HG03135 (cell line): ENCODE measurements at regions not wholly inside any gene's neighbourhood (a gene's known extent, or its start where the extent isn't known, plus 50 kb on each side); places are given as distances from the start of the nearest gene placed in this dataset.
"Not testable (repeated sequence)": the region's sequence is repeated elsewhere in the genome, so short reads cannot be mapped to it uniquely, and the experiment has no call there.

ENCODE experiments used
- ATAC-seq: cut with Tn5 transposase; IDR thresholded peaks from one replicate; pipeline ENCODE4 v1.9.1; 2021; ENCODE audit warnings: mild to moderate bottlenecking, moderate library complexity; ENCODE audit not compliant: unreplicated experiment

DNA sequence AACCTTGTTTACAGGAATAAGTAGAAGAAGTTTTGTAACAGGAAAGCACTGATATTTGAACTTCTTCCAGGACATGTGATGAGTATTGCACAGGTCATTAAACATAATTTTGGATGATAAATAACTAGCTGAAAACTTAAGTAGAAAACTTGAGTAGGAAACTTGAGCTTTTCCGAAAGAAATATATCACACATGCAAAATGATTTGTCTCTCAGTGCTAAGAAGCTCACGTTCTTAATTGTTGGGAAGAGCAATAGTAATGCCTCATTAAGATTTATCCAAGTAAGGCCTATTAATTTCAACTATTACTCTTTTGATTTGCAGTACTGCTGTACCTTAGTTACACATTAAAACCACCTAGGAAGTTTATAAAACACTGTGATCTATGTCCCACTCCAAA, 1921.9 kb upstream of the LRRTM1 start:
- ATAC-seq: no peak

DNA sequence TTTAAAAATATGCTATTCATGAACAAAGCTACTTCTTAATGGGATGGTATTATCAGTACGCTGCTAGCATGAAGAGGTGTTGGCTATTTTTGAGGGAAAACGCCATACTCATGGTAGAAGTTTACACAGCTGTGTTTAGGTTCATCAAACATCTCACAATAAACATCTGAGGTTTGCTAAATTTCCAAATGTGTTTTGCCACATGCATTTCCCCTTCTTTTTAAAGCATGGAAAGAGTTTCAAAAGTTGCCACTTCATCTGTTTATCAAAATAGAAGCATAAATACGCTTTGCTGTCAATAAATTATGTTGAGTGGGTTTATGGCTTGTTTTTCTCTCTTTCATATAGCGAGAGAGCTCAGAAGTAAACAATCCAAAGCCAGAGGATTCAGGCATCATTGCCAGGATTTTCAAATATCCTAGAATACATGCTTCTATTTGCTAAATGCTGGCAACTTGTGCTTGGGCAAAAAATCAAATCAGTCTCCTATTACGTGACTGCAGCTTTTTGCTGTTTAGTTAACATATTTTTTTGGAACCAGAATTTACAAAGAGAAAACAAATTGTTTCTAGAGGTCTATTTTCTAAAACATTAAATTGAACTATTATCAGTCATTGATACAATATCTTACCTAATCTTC, 1919.9 kb upstream of the LRRTM1 start:
- no peak for ATAC-seq

DNA sequence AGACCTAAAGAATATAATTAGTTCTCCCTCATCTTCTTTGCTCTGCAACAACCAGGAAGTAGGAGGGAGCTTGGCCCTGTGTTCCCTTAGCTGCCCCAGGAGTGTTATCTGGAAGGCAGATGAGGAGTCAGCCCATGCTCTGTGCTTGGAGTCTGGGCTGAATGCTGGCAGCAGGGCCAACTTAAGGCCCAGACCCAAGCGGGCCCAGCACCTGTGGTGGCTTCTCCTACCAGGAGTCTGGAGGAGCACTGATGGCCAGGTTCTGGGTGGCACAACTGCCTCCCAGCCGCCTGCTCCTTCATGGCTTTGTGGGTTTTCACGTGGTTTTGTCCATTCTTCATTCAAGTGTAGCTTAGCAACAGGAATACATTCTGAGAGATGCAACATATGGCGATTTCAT, 1910.7 kb upstream of the LRRTM1 start:
- ATAC-seq: no peak

DNA sequence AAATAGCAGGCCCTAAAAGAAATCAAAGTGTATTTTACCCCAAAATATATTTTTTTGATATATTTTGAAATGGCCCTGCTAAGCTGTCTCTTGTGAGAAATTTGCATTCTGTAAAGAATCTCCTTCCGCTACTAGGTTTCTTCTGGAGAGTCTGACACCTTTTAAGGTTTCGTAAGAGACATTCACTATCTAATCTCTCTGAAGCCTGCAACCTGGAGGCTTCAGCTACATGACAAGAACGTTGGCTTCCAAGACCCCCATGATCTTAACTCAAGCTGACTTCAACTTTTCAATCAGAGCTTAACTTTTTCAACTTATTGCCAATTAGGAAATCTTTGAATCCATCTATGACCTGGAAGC, 1894.9 kb upstream of the LRRTM1 start:
- ATAC-seq: no peak

DNA sequence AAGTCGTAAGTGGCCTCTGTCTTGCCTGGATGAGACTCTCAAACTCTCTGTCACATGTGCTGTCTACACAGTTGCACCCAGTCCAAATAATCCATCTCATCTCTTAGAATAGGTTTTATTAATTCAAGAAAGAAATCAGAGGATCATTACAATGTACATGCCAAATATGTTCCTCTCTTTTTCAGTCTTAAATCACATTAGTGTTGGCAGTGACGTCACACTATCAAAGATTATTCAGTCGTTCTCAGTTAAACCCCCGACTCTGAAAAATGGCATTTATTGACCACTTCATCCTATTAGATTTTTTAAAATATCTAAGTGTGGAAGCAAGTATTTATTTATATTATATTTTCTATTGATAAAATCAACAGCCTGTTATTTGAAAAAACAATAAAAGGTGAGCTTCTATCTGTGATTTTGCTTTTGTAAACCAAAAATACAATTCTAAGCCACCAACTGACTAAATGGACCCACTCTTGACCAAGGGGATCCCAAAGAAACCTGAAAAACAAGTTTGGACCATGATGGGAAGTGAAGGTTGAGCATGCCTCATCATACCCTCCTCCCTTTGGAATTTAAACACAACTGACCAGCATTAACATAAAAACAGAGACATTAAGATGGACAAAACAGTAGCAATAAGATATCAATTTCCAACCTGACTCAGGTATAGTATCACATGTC, 1894.4 kb upstream of the LRRTM1 start:
- ATAC-seq: no peak

DNA sequence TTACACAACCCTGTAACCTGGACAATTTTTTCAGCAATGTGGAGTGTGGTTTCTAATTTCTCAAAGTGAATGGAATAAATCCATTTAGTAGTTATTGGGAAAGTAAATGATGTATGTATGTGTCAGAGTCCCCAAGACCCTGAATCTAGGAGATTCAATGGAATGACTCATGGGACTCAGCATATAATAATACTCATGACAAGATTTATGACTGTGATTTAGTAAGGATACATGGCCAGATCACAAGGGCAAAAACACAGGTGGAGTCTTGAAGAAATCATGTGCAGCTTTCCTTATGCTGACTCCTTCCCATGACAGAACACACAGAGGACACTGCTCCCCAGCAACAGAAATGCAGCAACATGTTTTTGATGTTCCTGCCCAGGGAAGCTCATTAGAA, 1877.7 kb upstream of the LRRTM1 start:
- ATAC-seq: no peak

DNA sequence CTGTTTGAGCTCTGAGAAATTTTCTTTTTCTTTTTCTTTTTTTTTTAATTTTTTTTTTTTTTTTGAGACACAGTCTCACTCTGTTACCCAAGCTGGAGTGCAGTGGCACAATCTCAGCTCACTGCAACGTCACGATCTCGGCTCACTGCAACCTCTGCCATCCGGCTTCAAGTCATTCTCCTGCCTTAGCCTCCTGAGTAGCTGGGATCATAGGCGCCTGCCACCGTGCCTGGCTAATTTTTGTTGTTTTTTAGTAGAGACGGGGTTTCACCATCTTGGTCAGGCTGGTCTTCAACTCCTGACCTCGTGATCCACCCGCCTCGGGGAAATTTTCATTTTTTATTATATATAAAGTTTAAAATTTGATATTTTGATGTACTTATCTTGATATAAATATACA, 1870.7 kb upstream of the LRRTM1 start:
- ATAC-seq: not testable (repeated sequence)

DNA sequence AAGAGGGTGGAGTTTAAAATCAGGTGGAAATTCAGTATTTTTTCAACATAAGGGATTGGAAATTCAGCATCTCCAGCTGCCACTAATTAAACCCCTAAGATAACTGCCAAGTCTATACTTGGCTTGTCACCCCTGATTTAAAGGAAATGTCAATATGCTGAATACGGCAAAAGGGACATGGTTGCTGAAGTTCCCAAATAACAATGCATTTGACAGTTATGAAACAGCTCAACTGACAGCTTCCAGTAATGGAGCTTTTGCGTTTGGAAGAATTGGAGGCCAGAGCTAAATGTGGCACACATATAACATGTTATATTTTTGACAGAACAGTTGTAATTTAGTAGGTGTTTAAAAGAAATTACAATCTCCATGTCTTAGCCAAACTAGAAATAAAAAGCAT, 1867.9 kb upstream of the LRRTM1 start:
- ATAC-seq: no peak

DNA sequence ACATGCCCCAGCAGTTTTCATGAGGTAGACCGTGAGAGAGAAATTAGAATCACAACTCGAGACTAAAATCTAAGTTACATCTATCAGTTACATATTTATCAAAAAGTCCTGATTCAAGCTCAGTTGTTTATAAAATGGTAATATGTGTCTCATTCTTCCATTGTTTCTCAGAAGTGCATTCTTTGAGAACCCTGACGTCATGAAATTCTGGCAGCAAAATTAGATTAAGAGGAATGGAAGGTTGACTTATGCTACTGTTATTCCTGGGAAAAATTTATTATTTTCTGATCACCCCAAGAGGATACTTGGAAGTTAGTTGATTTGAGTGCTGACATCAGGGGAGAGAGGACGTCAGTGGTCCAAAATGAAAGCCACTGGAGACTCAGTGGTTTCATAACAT, 1864.8 kb upstream of the LRRTM1 start:
- no peak for ATAC-seq

DNA sequence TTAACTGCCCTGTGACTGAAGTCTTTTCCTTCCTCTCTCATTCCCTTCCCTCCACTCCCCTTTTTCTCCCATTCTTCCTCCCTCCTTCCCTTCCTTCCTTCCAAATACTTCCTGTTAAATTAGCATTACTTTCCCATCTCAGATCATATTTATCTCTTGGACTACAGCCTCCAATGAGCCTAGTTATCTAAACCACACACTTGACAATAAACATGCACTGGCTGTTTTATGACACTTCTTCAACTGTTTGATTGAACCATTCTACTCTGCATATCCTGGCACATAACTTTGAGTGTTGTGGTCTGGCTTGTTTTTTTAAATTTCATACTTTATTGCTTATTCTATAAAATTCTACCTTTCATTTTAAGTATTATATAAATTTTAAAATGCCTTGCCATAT, 1860.8 kb upstream of the LRRTM1 start:
- ATAC-seq: no peak

DNA sequence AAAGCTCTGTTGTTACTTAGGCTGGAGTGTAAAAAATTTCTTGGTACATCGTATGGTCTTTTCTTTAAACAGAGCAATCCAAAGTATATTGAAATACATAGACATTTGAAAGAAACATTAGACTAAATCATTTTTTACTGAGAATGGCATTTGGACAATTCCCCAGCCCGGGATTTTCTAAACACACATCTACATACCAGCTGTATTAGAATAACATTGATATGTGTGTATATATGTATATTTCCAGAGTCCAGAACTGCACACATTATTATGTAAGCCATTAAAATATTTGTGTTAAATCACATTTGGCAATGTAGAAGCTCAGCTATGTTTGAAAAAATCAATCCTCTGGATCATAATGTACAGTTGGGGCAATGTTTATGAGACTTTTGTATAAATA, 1853.6 kb upstream of the LRRTM1 start:
- no peak for ATAC-seq

DNA sequence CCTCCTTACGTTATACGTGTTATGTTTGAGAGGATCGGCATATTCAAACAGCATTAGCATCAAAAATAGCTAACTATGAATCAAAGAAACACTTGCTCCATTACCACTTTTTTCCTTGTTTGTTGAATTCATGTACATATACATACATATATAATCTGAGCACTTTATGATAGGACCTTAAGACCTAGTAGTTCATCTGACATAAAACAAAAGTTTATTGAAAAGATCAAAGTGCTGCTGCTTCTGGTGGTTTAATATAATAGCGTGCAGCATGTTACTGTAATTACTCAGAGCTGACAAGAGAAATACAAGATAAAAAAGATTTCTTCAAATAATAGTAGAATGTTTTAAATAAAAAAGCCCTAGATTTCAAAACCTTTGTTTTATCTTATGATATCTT, 1850.9 kb upstream of the LRRTM1 start:
- no peak for ATAC-seq

DNA sequence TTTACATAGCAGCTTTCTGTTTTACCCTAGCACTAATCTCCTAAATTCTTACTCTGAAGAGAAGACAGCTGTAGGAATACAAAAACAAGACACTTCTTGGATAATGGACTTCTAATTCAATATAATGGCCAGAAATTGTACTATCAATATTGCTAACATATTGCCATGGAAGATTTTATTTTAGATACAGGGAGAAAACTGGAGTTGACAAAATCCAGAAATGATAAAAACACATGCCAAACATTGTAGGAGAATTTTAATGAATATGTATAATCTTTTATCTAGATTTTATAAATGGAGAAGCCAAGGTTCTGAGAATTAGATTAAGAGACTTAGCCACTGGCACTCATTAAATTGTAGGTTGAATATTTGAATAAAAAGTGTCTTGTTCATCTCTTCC, 1838.8 kb upstream of the LRRTM1 start:
- ATAC-seq: no peak

DNA sequence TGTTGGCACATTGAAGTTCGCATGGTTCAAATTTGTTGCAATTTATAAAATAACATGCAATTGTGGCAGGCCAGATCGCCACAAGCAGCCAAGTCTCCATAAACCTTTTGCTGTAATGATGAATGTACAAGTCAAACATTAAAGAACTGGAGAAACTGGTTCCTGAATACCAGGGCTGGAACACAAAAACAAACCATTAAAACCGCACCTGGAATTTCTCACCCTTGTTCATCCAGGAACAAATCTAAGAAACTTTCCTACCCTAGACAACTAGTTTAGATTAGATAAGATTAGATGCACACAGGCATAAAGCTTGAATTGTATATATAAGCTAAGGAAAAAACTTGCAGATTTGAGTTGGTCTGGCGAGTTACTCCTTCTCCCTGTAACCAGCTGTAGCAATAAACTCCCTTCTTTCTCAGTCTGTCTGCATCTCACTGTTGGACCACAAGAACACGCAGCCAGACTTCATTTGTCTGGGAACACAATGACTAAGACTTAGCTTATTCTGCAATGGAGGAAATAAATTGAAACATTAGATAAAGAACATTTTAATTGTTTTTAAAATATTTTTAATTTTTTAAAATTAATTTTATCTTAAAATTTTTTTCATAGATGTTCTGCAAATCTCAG, 1835.5 kb upstream of the LRRTM1 start:
- ATAC-seq: no peak

DNA sequence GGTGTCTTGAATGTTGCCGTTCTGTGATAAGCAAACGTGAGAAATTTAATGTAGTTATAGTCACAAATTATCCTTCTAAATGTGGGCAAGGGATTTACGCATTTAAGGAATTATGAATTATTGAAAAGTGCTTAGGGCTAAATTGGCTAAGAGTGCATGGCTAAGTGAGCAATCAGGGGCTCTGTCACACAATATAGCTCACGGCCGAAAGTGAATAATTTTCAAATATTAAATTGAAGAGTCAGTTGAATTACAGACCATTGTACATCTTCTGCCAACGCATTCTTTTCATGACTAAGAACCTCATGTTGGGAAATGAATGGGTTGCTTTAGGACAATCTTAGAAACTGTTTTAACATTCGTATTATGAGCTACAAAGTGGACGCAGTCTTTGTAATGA, 1832.9 kb upstream of the LRRTM1 start:
- ATAC-seq: no peak

DNA sequence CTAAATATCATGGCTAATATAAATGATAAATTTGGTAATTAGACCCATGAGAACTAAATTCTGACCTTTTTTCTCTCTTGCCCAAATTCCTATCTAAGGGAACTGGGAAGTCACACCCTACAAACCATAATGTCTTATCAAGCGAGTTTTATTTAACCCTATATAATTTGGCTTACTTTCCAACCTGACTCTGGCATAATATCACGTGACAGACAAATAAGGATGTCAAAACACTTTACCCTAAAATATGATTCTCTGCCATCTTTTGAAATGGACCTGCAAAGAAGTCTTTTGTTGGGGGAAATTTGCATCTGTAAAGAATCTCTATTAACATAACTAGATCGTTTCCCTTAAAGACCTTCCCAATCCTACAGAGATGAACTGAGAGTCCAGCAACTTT, 1823.5 kb upstream of the LRRTM1 start:
- no peak for ATAC-seq

DNA sequence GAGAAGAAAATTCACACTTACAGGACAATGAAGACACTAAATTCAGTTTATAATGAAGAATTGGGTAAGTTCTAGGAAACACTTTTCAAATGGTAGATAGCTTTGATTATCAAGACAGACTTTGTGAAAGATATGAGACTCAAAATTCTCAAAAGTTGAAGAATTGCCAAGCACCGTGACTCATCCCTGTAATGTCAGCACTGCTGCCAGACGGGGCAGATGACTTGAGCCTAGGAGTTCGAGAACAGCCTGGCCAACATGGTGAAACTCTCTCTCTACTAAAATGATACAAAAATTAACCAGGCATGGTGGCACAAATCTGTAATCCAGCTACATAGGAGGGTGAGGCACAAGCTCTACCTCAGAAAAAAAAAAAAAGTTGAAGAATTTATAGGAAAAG, 1820.1 kb upstream of the LRRTM1 start:
- no peak for ATAC-seq

DNA sequence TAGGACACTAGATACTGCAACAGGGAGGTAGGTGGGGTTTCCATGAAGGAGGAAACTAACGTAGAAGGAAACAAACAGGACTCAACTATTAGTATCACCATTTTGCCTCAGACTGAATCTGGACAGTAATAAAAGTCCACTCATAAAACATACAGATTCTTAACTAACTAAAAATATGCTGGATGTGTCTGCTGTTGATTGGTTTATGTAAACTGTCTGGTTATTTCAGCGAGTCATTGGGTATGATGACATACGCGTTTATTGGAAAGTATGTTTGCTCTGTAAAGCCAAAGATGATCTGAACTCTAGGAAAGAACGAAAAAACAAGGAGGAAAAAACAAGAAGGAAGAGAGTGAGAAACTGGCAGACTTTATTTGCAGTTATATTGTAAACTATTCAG, 1816.1 kb upstream of the LRRTM1 start:
- ATAC-seq: no peak

DNA sequence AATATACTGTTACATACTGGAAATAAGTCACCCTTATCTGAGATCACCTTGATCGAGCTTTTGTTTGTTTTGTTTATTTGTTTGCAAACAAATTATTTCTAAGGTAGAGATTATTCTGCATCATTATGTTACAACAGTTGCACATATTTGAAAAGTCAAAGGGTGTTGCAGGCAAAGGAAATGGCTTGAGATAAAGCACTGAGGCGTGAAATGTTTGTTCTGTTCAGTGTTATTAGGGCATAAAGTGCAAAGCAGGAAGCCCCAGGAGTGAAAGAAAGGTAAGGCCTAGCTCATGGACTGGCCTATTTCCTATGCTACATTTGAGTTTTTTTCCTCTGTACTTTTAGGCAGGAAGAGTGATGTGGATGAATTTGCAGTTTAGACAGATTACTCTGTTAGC, 1815.6 kb upstream of the LRRTM1 start:
- no peak for ATAC-seq

DNA sequence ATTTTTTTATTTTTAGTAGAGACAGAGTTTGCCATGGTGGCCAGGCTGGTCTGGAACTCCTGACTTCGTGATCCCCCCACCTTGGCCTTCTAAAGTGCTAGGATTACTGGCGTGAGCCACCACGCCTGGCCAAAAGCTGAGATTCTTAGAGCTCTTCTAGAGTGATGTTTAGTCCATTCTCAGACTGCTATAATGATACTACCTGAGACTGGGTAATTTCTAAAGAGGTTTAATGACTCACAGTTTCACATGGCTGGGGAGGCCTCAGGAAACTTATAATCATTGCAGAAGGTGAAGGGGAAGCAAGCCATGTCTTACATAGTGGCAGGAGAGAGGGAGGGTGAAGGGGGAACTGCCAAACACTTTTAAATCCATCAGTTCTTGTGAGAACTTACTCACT, 1804.9 kb upstream of the LRRTM1 start:
- no peak for ATAC-seq

DNA sequence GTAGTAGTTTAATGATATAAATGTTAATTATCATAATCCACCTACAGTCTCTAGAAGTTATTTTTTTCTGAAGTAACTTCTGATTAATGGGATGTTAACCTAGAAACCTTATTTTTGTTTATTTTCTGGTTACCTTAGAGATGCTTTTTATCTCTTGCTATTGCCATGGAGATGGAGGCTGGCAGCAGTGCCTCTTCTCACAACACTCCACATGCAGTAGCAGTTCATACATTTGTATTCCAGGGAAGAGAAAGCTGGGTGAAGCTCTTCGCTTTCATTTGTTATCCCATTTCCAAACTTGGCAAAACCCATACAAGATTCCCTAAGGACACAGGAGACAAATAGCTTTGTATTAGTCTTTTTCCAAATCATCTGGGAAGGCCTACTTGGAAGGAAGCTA, 1794.1 kb upstream of the LRRTM1 start:
- ATAC-seq: no peak

DNA sequence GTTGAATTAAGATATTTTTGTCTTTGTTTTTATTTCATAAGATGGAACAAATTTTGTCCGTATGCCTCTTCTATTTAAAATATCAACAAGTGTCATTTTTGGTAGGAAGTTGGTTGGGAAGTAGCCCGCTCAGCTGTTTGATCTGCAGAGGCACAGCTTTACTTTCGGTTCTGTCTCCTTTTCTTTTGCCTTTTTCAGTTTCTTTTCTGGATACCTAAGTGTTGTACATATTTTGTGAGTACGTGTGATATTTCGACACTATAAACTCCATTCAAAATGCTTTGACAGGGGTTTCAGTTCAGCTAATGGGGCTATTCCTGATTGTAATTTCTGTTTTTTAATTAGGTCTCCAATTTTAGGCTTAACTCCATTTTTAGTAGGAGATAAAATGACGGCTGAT, 1785.0 kb upstream of the LRRTM1 start:
- no peak for ATAC-seq
